B cell (primary cell): ENCODE measurements at regions not wholly inside any gene's neighbourhood (a gene's known extent, or its start where the extent isn't known, plus 50 kb on each side); places are given as distances from the start of the nearest gene placed in this dataset.

Experiments used
- ATAC-seq: fragments of 200-7000 bp; cut with Tn5 transposase; one replicate; pipeline ENCODE4 v1.10.0; 2021; ENCODE audit warnings: low read depth, mild to moderate bottlenecking, moderate number of reproducible peaks, moderate library complexity
- CTCF ChIA-PET: fragments of 350-600 bp; sonication (Branson Sonifier 250); formaldehyde crosslinking; loops from one replicate; lab custom pipeline; 2021; ENCODE audit warnings: antibody characterized with exemption, inconsistent platforms; lab: Charles Lee
- POLR2A ChIA-PET: fragments of 350-600 bp; sonication (Branson Sonifier 250); formaldehyde crosslinking; loops from one replicate; lab custom pipeline; 2021; ENCODE audit warnings: antibody characterized with exemption; lab: Charles Lee
- DNase-seq: peaks from one replicate; pipeline ENCODE4 v3.0.0; 2013
- H2AFZ ChIP-seq: 2 replicates; pipeline ENCODE4 v1.6.1; 2012; ENCODE audit warnings: mild to moderate bottlenecking, low read depth, low read length; ENCODE audit not compliant: insufficient read depth, poor library complexity, severe bottlenecking
- H3K27ac ChIP-seq, 2 donors: 1 replicate in 1 of 2; 2 replicates in 1 of 2; pipeline ENCODE4 v1.5.1; 2012 to 2013; ENCODE audit warnings: low read length in 2 of 2, mild to moderate bottlenecking in 2 of 2, moderate library complexity in 1 of 2
- H3K27me3 ChIP-seq, 4 experiments: fragments of 200-600 bp in 1 of 4; sonication (generic) in 1 of 4; replicated peaks in 1 of 4; 1 replicate in 2 of 4; 2 replicates in 2 of 4; pipeline versions ENCODE4 v1.6.1 to v1.7.0; 2013 to 2016; ENCODE audit warnings: low read length in 3 of 4, mild to moderate bottlenecking in 2 of 4, mixed read lengths in 1 of 4, moderate library complexity in 1 of 4; ENCODE audit not compliant: insufficient read depth in 4 of 4, control insufficient read depth in 3 of 4; ENCODE audit errors: control extremely low read depth in 1 of 4
- H3K36me3 ChIP-seq, 2 experiments: replicated peaks in 1 of 2; 1 replicate in 1 of 2; 2 replicates in 1 of 2; pipeline versions ENCODE4 v1.6.1 to v1.7.1; 2013; ENCODE audit warnings: low read length in 1 of 2; ENCODE audit not compliant: insufficient read depth in 2 of 2, control insufficient read depth in 1 of 2; ENCODE audit errors: control extremely low read depth in 1 of 2, extremely low read depth in 1 of 2
- H3K4me1 ChIP-seq, 2 donors: fragments of 200-600 bp in 1 of 2; sonication (generic) in 1 of 2; 1 replicate in 1 of 2; 2 replicates in 1 of 2; pipeline versions ENCODE4 v1.5.1 to v1.6.1; 2013 to 2017; ENCODE audit warnings: low read length in 2 of 2; ENCODE audit not compliant: control insufficient read depth in 2 of 2, insufficient read depth in 2 of 2
- H3K4me2 ChIP-seq: replicated peaks from 2 replicates; pipeline ENCODE3; 2012; ENCODE audit warnings: mild to moderate bottlenecking, low read depth, low read length; ENCODE audit not compliant: poor library complexity, severe bottlenecking
- H3K4me3 ChIP-seq, 5 experiments: fragments of 200-600 bp in 1 of 5; sonication (generic) in 1 of 5; 1 replicate in 3 of 5; 2 replicates in 2 of 5; pipeline versions ENCODE4 v1.5.1 to v1.7.0; 2011 to 2016; ENCODE audit warnings: low read length in 4 of 5, mild to moderate bottlenecking in 4 of 5, low read depth in 2 of 5, control low read depth in 1 of 5, moderate library complexity in 1 of 5; ENCODE audit not compliant: insufficient read depth in 1 of 5; ENCODE audit errors: control extremely low read depth in 1 of 5, extremely low read depth in 1 of 5
- H3K79me2 ChIP-seq: fragments of 200-600 bp; sonication (generic); one replicate; pipeline ENCODE4 v1.6.0; 2016; ENCODE audit warnings: low read length; ENCODE audit not compliant: control insufficient read depth, insufficient read depth
- H3K9ac ChIP-seq: fragments of 200-600 bp; sonication (generic); 2 replicates; pipeline ENCODE4 v1.6.1; 2017; ENCODE audit warnings: mild to moderate bottlenecking, low read length, moderate library complexity
- H3K9me3 ChIP-seq, 3 donors: one replicate each; pipeline versions ENCODE4 v1.6.1 to v1.7.1; 2013; ENCODE audit warnings: low read length in 2 of 3; ENCODE audit not compliant: control insufficient read depth in 2 of 3, insufficient read depth in 1 of 3; ENCODE audit errors: control extremely low read depth in 1 of 3
- H4K20me1 ChIP-seq: 2 replicates; pipeline ENCODE4 v1.6.0; 2012; ENCODE audit warnings: mild to moderate bottlenecking, low read length; ENCODE audit not compliant: insufficient read depth, control insufficient read depth, poor library complexity, severe bottlenecking
- H3K27ac Mint-ChIP-seq: one replicate; pipeline ENCODE4 v1.8.0; 2021; ENCODE audit warnings: mixed read lengths
- H3K27me3 Mint-ChIP-seq: one replicate; pipeline ENCODE4 v1.8.0; 2021; ENCODE audit warnings: mixed read lengths
- H3K4me1 Mint-ChIP-seq: one replicate; pipeline ENCODE4 v1.8.0; 2021; ENCODE audit warnings: mixed read lengths
- H3K4me3 Mint-ChIP-seq: one replicate; pipeline ENCODE4 v1.8.0; 2021; ENCODE audit warnings: mixed read lengths
- H3K9me3 Mint-ChIP-seq: one replicate; pipeline ENCODE4 v1.8.0; 2022; ENCODE audit warnings: mixed read lengths; ENCODE audit not compliant: insufficient read depth
- CTCF ChIP-seq: fragments of 200-600 bp; IDR thresholded peaks from one replicate; pipeline ENCODE4 v1.8.0; 2022; ENCODE audit warnings: antibody characterized with exemption, mild to moderate bottlenecking
- EZH2 ChIP-seq: IDR thresholded peaks from 2 replicates; pipeline ENCODE4 v1.6.1; 2012; ENCODE audit warnings: borderline replicate concordance, low read depth, mild to moderate bottlenecking, moderate library complexity, low read length; ENCODE audit not compliant: insufficient read depth, poor library complexity, severe bottlenecking
- WGBS: methylation state at CpG from one replicate; pipeline ENCODE4 v1.1.5; 2013; ENCODE audit warnings: missing lambda C conversion rate; ENCODE audit not compliant: insufficient coverage; 5-methylcytosine and 5-hydroxymethylcytosine counted together
- intact Hi-C: fragments of 100-400 bp; cut with micrococcal nuclease; formaldehyde crosslinking; loops from one replicate; pipeline ENCODE4 v1.10.0; 2022

GRCh38 chr15:38684440-38685010 is 119.9 kb upstream of the RASGRP1 start:
- no peak overlapping the region for H3K4me3 ChIP-seq
- no peak overlapping the region for H3K27ac Mint-ChIP-seq
- H3K9me3 ChIP-seq, result peaks cover 0 to 4% (median 0%) of the 10 kb centered on the region in 3 donors
- DNase-seq (no peak), ATAC-seq (no peak)
- no peaks in the 10 kb centered on the region for H3K27me3 ChIP-seq
- no peaks in the 10 kb centered on the region for H3K36me3 ChIP-seq
- WGBS, result 73% methylated on average over 2 of the region's 2 CpGs
- no peak overlapping the region for H3K4me2 ChIP-seq
- no peak overlapping the region for H3K9ac ChIP-seq
- intact Hi-C loops, result no loop called here
- peaks cover 31% of the 10 kb centered on the region for H3K4me1 Mint-ChIP-seq
- no peak for TF ChIP-seq EZH2
- no peak for TF ChIP-seq CTCF
- H3K4me3 Mint-ChIP-seq, result no peak overlapping the region
- no peak overlapping the region for H2AFZ ChIP-seq
- no peak overlapping the region for H3K27ac ChIP-seq
- peaks cover 20 to 27% of the 10 kb centered on the region in 2 donors for H3K4me1 ChIP-seq
- CTCF ChIA-PET, result interaction anchor here (0.6 to 13.8 kb wide), 31 partner anchors 12 to 244 kb away, joined by 3 to 546 read pairs (median 6); partner anchors contain the start of genes FAM98B and RASGRP1
- no peaks in the 10 kb centered on the region for H3K9me3 Mint-ChIP-seq
- no peaks in the 10 kb centered on the region for H4K20me1 ChIP-seq
- POLR2A ChIA-PET, result interaction anchor here (2.5 kb wide), 1 partner anchor 120 kb away, joined by 23 read pairs; the partner anchor contains the start of gene RASGRP1
- H3K27me3 Mint-ChIP-seq, result no peaks in the 10 kb centered on the region
- H3K79me2 ChIP-seq, result no peaks in the 10 kb centered on the region

DNA sequence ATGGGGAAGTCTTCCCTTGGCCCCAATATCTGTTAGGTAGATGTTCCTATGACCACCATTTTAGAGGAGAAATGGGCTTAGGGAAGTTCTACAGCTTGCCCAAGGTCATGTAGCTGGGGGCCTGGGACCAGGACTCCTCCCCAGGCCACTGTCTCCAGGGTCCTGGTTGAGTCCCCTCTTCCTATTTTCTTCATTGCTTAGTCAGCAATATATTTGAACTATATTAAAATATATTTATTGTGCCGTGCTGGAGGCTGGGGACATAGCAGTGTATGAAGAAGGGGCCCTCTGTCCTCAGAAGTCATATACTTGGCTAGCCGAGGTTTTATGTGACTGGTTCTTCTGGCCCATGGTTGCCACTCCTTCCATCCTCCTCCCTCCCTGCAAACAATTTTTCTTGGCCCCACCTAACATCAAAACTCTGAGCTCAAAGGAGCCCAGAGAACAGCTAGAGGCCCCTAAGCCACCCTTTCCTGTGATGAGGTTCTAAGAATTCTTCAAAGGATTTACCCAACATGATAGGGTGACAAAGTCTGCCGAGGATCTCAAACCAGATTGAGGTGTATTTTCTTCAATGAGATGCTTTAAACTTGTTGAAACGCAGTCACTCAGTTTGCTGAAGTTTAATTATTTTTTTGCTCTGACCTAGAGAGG is 121.2 kb upstream of the RASGRP1 start:
- Mint-ChIP-seq H3K27ac (no peak overlapping the region), H3K4me1 (peaks cover 35% of the 10 kb centered on the region), H3K9me3 (no peaks in the 10 kb centered on the region), H3K4me3 (no peak overlapping the region), H3K27me3 (no peaks in the 10 kb centered on the region)
- H2AFZ ChIP-seq, result no peak overlapping the region
- peaks cover 0 to 4% (median 0%) of the 10 kb centered on the region in 3 donors for H3K9me3 ChIP-seq
- H3K9ac ChIP-seq, result no peak overlapping the region
- H3K4me3 ChIP-seq, result no peak overlapping the region
- no peak overlapping the region for H3K4me2 ChIP-seq
- no peaks in the 10 kb centered on the region for H3K36me3 ChIP-seq
- ChIA-PET CTCF (interaction anchor here (1.0 to 13.8 kb wide), 11 partner anchors 13 to 245 kb away, joined by 3 to 546 read pairs (median 107); partner anchors contain the start of genes FAM98B and RASGRP1), POLR2A (no interaction called here)
- no peaks in the 10 kb centered on the region for H3K27me3 ChIP-seq
- H3K4me1 ChIP-seq, result peaks cover 20 to 27% of the 10 kb centered on the region in 2 donors
- no peaks in the 10 kb centered on the region for H4K20me1 ChIP-seq
- H3K27ac ChIP-seq, result no peak overlapping the region
- ATAC-seq, result no peak
- intact Hi-C loops, result no loop called here
- 85% methylated on average over 2 of the region's 4 CpGs for WGBS
- DNase-seq, result no peak
- TF ChIP-seq CTCF, result no peak
- TF ChIP-seq EZH2, result no peak
- H3K79me2 ChIP-seq, result no peaks in the 10 kb centered on the region
